ENCODE measurements at regions not wholly inside any gene's neighbourhood (a gene's known extent, or its start where the extent isn't known, plus 50 kb on each side); places are given as distances from the start of the nearest gene placed in this dataset.

- Histone ChIP-seq H3K27ac (ENCODE audit: low read depth, low read length, poor library complexity, severe bottlenecking) (no peak overlapping the region), H3K9me3 (ENCODE audit: low read depth, low read length, poor library complexity, severe bottlenecking) (no peaks in the 10 kb centered on the region), H3K4me1 (ENCODE audit: insufficient read depth, low read length, poor library complexity, severe bottlenecking) (no peaks in the 10 kb centered on the region), H3K36me3 (ENCODE audit: insufficient read depth, low read length, poor library complexity, severe bottlenecking) (no peaks in the 10 kb centered on the region), H3K4me3 (ENCODE audit: low read depth, low read length, poor library complexity, severe bottlenecking) (no peak overlapping the region), H3K27me3 (replicated peaks; ENCODE audit: insufficient read depth, low read depth, low read length, poor library complexity) (no peaks in the 10 kb centered on the region)
- POLR2A ChIA-PET (ENCODE audit: low non-redundant PET): no interaction called here
- no peak for DNase-seq (ENCODE audit: low spot score)
- no TSS peak for BruUV-seq (replicated peaks)
- TF ChIP-seq EZH2 (IDR thresholded peaks at IDR 0.05; ENCODE audit: borderline replicate concordance, low read depth, low read length, poor library complexity, severe bottlenecking): no peak
- TF ChIP-seq, protein P1, sequence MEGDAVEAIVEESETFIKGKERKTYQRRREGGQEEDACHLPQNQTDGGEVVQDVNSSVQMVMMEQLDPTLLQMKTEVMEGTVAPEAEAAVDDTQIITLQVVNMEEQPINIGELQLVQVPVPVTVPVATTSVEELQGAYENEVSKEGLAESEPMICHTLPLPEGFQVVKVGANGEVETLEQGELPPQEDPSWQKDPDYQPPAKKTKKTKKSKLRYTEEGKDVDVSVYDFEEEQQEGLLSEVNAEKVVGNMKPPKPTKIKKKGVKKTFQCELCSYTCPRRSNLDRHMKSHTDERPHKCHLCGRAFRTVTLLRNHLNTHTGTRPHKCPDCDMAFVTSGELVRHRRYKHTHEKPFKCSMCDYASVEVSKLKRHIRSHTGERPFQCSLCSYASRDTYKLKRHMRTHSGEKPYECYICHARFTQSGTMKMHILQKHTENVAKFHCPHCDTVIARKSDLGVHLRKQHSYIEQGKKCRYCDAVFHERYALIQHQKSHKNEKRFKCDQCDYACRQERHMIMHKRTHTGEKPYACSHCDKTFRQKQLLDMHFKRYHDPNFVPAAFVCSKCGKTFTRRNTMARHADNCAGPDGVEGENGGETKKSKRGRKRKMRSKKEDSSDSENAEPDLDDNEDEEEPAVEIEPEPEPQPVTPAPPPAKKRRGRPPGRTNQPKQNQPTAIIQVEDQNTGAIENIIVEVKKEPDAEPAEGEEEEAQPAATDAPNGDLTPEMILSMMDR (conservative IDR thresholded peaks at IDR 0.05; ENCODE audit: low read depth, low read length): no peak
- CTCF ChIA-PET: no interaction called here
- intact Hi-C loops (cut with micrococcal nuclease; ENCODE audit: unreplicated experiment): no loop called here
These were observed 187.7 kb downstream of the TNFSF18 start for GRCh38 chr1:172863031-172863430.

- no peaks in the 10 kb centered on the region for H3K9me3 ChIP-seq (ENCODE audit: low read depth, low read length, poor library complexity, severe bottlenecking)
- no peak for DNase-seq (ENCODE audit: low spot score)
- no peak overlapping the region for H3K27ac ChIP-seq (ENCODE audit: low read depth, low read length, poor library complexity, severe bottlenecking)
- TF ChIP-seq, protein P1 (conservative IDR thresholded peaks at IDR 0.05; ENCODE audit: low read depth, low read length): no peak
- TF ChIP-seq EZH2 (IDR thresholded peaks at IDR 0.05; ENCODE audit: borderline replicate concordance, low read depth, low read length, poor library complexity, severe bottlenecking): no peak
- H3K36me3 ChIP-seq (ENCODE audit: insufficient read depth, low read length, poor library complexity, severe bottlenecking): no peaks in the 10 kb centered on the region
- no peaks in the 10 kb centered on the region for H3K27me3 ChIP-seq (replicated peaks; ENCODE audit: insufficient read depth, low read depth, low read length, poor library complexity)
- intact Hi-C loops (cut with micrococcal nuclease; ENCODE audit: unreplicated experiment): no loop called here
- BruUV-seq (replicated peaks): no TSS peak
- CTCF ChIA-PET: no interaction called here
- no peaks in the 10 kb centered on the region for H3K4me1 ChIP-seq (ENCODE audit: insufficient read depth, low read length, poor library complexity, severe bottlenecking)
- H3K4me3 ChIP-seq (ENCODE audit: low read depth, low read length, poor library complexity, severe bottlenecking): no peak overlapping the region
- POLR2A ChIA-PET (ENCODE audit: low non-redundant PET): no interaction called here
These were observed 183.4 kb downstream of the TNFSF18 start for GRCh38 chr1:172867216-172867818.

DNA sequence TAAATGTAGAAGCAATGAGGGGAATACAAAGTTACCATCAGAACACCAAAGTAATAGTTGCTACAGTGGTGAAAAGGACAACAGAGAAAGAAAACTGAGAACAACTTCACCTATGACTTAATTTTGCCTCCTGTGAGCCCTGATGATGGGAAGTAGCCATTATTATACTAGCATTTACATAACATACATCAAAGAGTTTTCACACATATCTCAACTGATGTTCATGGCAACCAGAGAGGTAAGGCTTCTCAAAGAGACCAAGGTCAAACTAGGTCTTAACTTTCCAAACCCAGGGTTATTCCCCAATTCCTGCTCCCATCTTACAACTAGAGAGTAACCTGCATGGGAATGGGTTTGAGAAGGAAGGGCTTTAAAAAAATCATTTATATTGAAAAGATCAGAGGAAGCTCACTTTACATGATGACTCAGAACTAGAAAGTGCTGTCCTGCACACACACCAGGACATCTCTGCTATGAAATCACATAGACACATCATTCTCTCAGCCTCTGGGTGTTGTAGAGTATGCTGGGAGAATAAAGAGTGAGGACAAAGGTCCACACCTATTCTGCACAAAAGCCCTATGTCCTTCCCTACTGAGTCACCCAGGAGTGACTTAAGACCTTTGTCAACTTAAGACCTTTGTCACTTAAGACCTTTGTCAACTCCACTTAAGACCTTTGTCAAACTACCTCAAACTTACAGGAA, 179.7 kb downstream of the TNFSF18 start:
- H3K4me1 ChIP-seq (ENCODE audit: insufficient read depth, low read length, poor library complexity, severe bottlenecking): no peaks in the 10 kb centered on the region
- H3K4me3 ChIP-seq (ENCODE audit: low read depth, low read length, poor library complexity, severe bottlenecking): no peak overlapping the region
- ChIA-PET POLR2A (ENCODE audit: low non-redundant PET) (no interaction called here), CTCF (no interaction called here)
- DNase-seq (ENCODE audit: low spot score): no peak
- TF ChIP-seq, protein P1 (conservative IDR thresholded peaks at IDR 0.05; ENCODE audit: low read depth, low read length): no peak
- TF ChIP-seq EZH2 (IDR thresholded peaks at IDR 0.05; ENCODE audit: borderline replicate concordance, low read depth, low read length, poor library complexity, severe bottlenecking): no peak
- no peak overlapping the region for H3K27ac ChIP-seq (ENCODE audit: low read depth, low read length, poor library complexity, severe bottlenecking)
- no TSS peak for BruUV-seq (replicated peaks)
- intact Hi-C loops (cut with micrococcal nuclease; ENCODE audit: unreplicated experiment): no loop called here
- no peaks in the 10 kb centered on the region for H3K9me3 ChIP-seq (ENCODE audit: low read depth, low read length, poor library complexity, severe bottlenecking)
- no peaks in the 10 kb centered on the region for H3K36me3 ChIP-seq (ENCODE audit: insufficient read depth, low read length, poor library complexity, severe bottlenecking)
- no peaks in the 10 kb centered on the region for H3K27me3 ChIP-seq (replicated peaks; ENCODE audit: insufficient read depth, low read depth, low read length, poor library complexity)
